GM18867 (cell line): ENCODE measurements at regions not wholly inside any gene's neighbourhood (a gene's known extent, or its start where the extent isn't known, plus 50 kb on each side); places are given as distances from the start of the nearest gene placed in this dataset.
"Not testable (repeated sequence)": the region's sequence is repeated elsewhere in the genome, so short reads cannot be mapped to it uniquely, and the experiment has no call there.

ENCODE experiments used
- ATAC-seq: cut with Tn5 transposase; IDR thresholded peaks from one replicate; pipeline ENCODE4 v1.9.1; 2021; ENCODE audit warnings: mild to moderate bottlenecking, moderate library complexity; ENCODE audit not compliant: unreplicated experiment

DNA sequence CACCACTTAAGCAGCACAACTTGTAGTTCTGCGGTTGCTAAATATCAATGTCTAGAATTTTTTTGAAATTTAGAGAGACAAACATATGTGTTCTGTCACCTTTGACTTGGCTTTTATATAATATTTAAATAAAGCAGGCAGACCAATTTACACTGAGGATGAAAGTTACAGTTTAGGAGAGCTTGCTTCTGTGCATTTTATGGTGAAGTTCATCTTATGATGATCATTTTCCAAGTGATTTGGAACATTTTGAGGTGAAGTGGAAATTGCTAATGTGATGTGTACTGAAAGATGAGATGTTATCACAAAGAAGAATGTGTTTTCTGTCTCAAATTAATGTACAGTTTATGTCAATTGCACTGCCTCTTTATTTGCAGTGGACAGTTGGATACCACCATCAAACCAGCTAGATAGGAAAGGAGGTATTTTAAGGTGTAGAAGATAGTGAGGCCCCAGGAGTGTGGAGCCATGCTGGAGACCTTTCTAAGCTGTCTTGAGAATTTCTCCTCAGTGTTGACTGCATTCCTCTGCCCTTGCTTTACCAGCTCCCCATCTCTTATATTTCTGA is 461.9 kb downstream of the UTRN start:
- ATAC-seq = no peak

DNA sequence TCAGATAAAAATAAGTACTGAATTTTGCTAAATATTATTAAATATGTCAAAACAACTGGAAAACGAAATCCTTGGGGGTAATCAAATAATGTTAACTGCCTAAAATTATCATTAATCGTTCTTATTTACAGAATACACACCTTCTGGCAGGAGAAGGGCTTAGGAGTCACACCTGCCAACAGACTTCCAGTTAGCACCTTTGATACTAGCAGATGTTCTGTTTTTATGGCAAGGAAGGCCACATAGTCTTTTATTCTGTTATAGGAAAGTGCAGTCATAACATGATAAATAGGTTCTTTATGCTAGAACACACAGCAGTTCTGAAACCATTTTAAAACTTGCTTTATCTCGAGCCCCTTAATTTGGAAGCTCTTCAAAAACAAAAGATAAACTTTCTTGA is 464.1 kb downstream of the UTRN start:
- ATAC-seq = no peak

DNA sequence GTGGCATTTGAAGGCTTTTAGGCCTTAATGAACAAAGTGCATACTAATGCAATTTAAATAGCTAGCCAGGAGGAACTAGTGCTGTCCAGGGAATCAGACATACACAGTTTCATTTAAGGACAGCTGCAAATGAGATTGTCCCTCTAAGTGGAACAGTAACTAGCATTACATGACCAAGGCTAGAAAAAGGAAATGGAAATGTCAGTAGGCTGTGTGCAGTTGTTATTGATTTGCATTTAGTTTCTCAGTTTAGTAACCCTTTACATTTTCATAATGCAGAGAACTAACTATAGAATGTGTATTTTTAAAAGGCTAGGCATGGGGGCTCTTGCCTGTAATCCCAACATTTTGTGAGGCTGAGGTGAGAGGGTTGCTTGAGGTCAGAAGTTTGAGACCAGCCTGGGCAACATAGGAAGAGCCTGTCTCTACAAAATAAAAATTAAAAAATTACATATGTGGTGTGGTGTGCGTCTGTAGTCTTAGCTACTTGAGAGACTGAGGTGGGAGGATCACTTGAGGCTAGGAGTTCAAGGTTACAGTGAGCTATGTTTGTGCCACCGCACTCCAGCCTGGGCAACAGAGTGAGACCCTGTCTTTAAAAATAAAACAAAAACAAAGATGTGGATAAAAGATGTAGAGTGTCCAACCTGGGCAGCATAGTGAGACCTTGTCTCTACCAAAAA is 468.0 kb downstream of the UTRN start:
- ATAC-seq = peak; percentile 97

DNA sequence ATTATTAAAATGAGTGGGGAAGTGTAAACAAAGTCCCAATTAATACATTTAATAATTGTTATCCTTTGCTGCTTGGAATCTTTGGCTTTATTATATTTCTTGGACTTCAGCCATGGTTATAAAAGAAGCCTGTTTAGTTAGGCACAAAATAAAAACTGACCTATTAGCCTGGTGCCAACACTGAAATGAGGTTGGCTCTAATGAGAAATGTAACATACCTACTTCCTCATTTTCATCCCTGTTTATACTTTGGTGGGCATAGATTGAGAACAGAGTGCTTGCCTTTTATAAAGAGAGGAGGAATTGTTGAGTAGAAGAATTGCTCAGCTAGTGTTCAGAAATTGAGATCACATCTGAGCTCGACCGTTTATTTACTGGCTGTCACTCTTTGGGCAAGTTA is 471.3 kb downstream of the UTRN start:
- no peak for ATAC-seq

DNA sequence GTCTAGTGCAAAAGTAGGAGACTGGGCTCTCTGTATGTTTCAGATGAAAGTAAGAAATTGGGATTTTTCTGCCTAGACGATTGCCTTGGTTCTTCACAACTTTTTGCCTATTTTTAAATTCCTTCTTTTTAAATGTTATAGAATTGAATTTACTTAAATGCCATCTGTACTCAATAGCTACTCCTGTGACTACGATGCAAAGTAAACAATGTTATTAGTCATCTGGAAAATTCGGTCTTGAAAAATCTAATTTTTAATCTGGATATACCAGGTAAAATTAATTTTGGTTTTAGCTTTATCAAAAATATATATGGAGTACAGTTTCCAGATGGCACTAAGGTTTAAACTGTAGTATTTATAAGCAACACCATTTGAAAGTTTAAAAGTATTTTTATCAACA is 472.2 kb downstream of the UTRN start:
- no peak for ATAC-seq

DNA sequence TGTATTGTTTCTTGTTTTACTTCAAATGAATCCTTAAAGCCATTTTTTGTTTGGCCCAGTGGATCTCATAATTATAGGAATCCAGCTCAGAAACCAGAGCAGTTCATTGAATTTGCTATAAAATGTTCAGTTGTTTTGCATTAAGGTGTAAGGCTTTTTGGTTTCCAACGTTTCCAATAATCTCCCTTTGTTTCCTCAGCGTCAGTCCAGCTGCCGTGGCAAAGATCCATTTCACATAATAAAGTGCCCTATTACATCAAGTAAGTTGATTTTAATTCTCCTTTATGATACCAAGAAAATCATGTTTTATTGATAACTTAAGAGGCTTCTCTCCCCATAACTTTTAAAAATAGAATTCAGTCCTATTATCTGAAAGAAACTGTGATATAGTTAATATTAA is 472.6 kb downstream of the UTRN start:
- no peak for ATAC-seq

DNA sequence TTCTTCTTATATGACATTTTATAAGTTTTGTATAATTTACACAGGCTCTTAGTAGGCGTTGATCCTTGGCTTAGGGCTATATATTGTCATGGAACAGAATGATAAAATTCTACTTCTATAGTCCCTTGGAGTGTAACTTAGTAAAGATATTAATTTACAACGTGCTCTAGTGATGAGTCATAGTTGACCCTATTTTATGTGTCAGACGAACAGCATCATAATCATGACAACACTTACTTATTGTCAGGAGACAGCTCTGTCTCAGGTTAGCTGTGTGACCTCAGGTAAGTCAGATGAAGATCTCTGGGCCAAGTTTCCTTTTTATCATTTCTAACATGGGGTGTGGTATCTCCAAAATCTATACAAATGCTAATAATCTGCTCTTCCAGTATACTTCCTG is 473.5 kb downstream of the UTRN start:
- ATAC-seq = peak; percentile 40

DNA sequence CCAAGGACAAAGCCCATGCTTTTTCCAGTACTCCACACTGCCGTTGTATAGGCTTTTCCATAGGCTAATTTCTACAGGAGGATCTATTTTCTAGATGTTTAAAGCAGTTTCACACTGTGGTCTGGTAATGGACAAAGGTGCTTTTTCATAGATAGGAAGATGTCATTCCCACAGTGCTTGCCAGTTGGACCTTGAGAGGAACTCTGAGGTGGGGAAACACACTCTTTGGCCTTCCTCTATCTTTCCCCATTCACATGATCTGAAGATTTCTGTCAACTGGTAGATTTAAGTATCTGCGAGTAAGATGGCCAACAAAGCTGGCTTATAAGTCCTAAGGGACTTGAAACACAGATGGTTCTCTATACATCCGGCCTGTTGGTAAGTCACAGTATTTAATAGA is 477.3 kb downstream of the UTRN start:
- ATAC-seq = no peak

DNA sequence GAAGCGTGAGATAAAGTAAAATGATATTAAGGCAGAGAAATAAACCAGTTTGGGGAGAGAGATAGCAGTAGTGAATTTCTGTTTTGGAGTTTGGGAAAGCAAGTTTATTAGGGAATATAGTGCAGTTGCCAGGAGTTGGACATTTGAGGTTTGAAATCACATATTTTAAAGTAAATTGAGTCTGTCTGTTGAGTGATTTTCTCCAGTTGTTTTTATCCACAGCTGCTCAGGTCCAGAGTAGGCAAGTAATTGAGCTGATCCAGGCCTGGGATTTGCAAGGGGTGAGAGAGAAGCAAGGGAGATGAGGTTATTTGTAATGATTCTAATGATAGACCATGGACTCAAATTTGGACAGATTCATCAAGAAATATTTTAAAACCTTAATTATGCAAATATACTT is 481.9 kb downstream of the UTRN start:
- no peak for ATAC-seq

DNA sequence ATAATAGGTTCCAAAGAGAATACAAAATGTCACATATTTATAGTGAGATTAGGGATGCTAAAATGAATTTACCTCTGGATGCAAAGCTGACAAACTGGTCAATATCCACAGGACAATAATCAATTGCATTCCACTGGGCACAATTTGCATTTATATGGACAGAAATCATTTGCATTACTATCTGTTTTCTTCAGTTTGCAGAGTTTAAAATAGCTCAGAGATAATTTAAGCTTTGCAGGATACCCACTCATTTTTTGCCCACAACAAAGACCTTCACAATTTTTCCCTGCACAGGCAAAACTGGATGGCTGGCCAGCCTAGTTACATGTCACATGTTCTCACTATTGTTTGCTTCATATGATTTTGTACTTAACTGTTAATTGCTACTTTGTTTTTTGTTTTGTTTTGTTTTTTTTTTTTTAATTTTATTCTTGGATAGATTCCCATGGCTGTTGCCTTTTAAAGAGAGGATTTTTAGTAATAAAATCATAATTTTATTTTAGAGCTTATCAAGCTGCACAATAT is 483.5 kb downstream of the UTRN start:
- no peak for ATAC-seq

DNA sequence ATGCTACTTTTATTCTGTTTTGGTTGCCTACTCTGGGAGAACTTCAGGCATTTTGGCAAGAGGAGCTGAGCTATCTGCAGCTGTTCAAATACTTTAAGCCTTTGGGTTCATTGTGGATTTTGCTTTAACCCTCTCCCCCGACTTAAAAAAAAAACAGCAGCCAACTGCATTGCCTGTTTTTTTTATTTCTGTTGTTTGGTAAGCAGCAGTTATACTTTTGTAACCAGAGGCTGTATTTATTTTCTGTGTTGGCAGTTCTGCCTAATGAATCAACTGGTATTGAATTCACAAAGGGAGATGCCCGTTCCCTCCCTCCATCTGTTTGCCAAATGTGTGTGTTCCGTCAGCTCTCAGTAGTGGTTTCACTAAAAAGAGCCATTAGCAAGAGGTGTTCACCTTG is 484.0 kb downstream of the UTRN start:
- ATAC-seq = no peak

DNA sequence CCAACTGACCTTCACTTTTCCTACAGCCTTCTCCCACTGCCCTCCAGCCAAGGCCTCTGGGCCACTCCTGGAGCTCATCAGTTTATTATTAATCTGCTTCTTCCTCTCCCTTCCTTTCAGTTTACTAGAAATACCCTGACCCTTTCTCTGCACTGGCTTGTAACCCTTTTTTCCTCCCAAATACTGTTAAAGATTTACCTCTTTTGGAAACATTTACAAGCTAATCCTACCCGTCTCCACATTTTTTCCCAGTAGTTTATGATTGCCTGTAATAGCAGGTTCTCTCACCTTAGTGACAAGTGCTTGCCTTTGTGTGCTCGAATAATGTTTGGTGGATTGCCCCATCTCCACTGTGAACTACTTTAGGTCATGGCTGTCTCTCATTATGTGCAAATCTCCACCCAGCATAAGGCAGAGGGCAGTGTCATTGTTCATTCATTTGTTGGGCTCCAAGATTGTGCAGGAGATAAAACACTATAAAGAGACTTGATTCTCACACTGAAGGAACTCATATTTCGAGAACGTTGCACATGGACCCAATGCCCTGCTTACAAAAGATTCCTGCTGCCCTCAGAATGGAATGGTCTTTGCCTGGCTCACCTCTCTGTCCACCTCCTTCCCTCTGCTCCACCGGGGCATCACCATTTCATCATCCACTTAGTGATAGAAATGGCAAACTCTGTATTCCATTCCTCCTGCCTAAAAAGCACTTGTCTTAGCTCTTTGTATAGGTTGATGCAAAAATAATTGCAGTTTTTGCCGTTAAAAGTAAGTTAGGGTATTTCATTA is 491.1 kb downstream of the UTRN start:
- no peak for ATAC-seq

DNA sequence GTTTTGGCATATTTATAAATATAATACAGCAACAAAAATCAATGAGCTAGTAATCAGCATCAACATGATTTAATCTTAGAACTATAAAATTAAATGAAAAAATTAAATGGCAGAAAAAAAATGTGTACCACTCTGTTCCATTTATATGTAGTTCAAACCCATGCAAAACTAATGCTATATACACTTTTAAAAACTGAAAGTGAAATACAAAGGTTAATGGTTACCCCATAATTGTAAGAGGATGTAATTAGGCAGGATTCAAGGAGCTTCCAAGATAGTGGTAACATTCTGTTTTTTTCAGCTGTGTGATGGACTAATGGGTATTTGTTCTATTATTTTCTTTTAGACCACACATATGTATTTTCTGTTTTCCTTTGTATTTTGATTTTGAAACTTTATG is 492.1 kb downstream of the UTRN start:
- no peak for ATAC-seq

DNA sequence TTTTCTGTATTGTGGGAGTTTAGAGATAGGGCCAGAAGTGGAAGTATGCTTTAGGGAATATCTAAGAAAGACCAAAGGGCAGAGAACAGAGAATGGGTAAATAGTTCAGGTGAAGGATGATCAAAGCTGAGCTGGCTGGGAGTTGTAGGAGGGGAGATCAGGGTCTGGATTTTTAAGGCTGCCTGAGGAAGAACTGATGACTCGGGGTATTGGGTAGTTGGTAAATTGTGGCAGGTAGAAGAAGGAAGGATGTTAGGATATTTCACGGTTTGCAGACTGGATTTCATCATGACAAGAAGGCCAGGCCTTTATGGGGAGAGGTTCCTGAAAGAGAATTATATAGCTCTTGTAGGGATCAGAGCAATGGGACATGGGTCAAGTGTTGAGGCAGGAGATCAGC is 492.9 kb downstream of the UTRN start:
- ATAC-seq = no peak

DNA sequence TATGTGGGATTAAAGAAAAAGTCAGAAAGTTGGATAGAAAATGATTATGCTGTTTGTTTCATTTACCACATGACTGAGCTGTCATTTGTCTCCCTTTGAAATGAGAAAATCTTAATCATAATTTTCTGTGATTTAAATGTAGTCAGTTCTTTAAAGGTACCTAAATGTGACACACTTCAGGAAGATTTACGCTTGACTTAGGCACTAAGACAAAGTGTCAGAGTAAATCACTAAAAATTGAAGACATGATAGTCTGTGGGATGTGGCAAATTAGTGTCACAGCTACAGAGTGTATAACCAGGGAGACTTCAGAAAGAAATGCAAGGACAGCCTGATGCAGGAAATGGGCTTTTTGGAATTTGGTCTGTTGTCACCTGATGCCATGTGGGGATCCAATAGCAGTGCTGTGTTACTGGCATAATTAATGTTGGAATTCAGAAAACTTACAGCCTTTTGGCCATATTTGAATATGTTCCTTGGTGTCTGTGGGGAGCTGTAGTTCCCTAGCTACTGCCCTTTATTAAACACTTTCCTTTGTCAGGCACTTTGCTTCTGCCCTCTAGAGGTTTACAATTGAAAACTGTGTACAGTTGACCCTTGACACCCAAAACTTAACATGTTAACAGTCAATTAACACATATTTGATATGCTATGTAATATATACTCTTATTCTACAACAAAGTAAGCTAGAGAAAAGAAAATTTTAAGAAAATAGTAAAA is 493.8 kb downstream of the UTRN start:
- peak; percentile 74 for ATAC-seq

DNA sequence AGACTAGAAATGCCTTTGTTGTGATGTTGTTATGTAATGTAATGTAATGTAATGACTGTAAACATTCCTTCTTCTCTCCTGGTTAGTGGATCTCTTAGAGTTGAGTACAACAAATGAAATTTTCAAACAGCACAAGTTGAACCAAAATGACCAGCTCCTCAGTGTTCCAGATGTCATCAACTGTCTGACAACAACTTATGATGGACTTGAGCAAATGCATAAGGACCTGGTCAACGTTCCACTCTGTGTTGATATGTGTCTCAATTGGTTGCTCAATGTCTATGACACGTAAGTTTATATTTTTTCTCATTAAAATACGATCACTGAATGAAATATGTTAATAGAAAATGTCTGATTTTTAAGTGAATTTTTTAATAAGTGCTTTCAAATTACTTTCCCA is 496.7 kb downstream of the UTRN start:
- no peak for ATAC-seq

DNA sequence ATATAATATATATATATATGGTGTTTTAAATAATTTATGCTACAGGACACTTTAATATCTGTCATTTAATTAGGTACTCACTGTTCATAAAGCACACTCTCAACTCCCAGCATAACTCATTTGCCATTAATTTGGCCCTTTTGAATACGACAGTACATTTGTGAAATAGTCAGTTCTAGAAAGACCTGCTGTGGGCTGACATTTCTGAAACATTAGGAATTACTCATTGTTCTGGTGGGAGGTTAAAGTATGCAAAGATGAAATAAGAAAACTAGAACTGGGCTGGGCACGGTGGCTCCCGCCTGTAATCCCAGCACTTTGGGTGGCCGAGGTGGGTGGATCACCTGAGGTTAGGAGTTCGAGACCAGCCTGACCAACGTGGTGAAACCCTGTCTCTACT is 497.5 kb downstream of the UTRN start:
- no peak for ATAC-seq

DNA sequence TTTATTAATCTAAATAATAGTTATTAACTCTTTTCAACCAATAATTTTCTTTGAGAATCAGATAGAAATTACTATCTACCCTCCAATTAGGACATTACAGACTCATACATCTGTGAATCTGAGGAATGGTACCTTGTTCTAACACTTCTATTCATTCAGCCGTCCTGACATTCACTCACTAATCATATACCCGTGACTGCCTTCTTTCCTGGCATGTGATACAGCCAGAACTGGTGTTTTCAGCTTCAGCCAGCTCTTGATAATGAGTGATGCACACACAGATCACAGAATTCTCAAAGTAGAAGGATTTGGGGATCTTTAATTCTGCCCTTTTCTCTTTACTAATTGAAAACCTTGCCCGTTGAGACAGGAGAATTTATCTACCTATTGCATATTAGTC is 499.9 kb downstream of the UTRN start:
- no peak for ATAC-seq

DNA sequence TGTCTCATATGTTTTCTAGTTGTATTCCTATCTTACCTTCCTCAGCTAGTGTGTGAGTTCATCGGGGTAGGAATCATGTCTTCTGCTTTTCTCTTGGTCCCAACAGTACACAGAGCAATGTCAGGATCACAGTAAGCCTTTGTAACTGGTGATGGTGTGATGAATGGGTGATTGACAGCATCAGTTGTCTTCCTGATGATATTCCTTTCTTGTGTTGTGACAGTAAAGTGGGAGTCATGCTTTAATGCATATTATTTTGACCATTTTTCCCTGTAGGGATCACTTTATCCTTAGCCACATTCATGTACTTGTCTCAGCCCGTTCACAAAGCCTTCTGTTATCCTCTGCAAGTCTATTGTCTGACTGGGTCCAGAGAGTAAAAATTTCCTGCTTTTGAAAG is 501.7 kb downstream of the UTRN start:
- no peak for ATAC-seq

DNA sequence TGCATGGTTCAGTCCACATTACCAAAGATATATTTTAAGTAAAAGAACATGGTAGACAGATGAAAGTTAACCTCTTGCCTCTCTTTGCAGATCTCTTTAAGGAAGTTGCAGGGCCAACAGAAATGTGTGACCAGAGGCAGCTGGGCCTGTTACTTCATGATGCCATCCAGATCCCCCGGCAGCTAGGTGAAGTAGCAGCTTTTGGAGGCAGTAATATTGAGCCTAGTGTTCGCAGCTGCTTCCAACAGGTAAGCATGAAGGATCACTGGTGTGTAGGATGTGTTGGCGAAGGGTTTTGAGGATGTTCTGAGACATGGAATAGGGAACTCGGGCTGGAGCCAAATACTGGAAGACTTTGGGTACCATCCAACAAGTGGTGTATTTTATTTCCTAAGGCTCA is 508.6 kb downstream of the UTRN start:
- no peak for ATAC-seq

DNA sequence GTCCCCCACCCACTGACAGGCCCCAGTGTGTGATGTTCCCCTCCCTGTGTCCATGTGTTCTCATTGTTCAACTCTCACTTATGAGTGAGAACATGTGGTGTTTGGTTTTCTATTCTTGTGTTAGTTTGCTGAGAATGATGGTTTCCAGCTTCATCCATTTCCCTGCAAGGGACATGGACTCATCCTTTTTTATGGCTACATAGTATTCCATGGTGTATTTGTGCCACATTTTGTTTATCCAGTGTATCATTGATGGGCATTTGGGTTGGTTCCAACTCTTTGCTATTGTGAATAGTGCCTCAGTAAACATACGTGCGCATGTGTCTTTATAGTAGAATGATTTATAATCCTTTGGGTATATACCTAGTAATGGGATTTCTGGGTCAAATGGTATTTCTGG is 509.9 kb downstream of the UTRN start:
- ATAC-seq = not testable (repeated sequence)
